NCI-H82 treated with DMSO at 0.1 percent for 48 hours (cell line): ENCODE measurements at regions not wholly inside any gene's neighbourhood (a gene's known extent, or its start where the extent isn't known, plus 50 kb on each side); places are given as distances from the start of the nearest gene placed in this dataset.

Experiments used
- DNase-seq: peaks from one replicate; lab custom pipeline; 2025; ENCODE audit not compliant: unreplicated experiment; lab: John Stamatoyannopoulos, UW

GRCh38 chr10:34872820-34873219 lies 57.7 kb upstream of the PARD3 start:
- DNase-seq = no peak

DNA sequence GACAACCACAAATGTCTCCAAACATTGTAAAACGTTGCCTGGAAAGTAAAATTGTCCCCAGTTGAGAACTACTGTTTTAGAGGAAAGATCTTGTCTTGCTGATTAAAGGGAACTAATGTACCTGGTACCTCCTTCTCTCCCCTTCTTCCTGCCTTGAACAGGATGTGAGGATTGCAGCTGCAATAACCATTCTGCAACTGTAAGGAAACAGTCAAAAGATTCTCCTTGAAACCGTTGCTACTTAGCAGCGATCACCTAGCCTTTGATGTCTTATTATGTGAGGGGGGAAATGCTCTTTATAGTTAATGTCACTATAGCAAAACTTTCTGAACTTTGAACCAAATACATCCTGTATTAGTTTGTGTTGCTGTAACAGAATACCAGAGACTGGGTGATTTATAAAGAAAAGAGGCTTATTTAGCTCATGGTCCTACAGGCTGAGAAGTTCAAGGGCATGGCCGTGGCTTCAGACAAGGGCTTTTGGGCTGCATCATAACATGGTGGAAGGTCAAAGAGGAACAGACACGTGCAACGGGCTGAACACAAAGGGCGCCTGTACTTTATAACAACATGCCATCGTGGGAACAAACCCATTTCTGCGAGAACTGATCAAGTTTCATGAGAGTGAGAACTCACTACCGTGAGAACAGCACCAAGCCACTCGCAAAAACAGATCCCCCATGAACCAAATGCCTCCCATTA lies 54.2 kb upstream of the PARD3 start:
- no peak for DNase-seq

GRCh38 chr10:34868589-34868988 lies 53.5 kb upstream of the PARD3 start:
- DNase-seq = no peak

GRCh38 chr10:34866848-34867247 lies 51.8 kb upstream of the PARD3 start:
- DNase-seq = no peak
